ENCODE measurements at regions not wholly inside any gene's neighbourhood (a gene's known extent, or its start where the extent isn't known, plus 50 kb on each side); places are given as distances from the start of the nearest gene placed in this dataset.

GRCh38 chr14:71753976-71754375 lies 178.3 kb upstream of the RGS6 start:
- TF ChIP-seq POLR2A (IDR thresholded peaks at IDR 0.05) (no peak), CTCF (IDR thresholded peaks at IDR 0.05) (no peak)
